ENCODE measurements at regions not wholly inside any gene's neighbourhood (a gene's known extent, or its start where the extent isn't known, plus 50 kb on each side); places are given as distances from the start of the nearest gene placed in this dataset.

DNA sequence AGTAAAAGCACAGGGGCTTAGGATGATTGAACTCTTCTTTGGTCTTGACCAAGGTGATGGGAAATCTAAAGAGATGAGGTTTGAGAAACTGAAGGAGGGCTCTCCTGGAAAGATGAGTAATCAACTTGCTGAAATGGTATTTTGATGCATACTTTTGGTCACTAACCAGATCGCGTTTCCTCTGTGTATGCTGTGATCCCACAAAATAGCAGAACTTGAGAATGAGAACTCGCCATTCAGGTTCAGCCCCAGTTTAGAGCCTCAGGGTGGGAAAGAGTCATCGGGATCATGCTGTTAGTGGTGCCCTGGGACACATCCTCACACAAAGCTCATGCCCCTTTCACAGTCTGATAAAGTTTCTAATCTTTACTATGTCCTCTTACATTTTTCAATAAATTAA is 488.8 kb downstream of the ETNK1 start:
- no peak for DNase-seq
- Histone ChIP-seq H3K27ac (ENCODE audit: low read length in 2 of 2) (no peak overlapping the region), H3K36me3 (replicated peaks in 1 of 2; ENCODE audit: control extremely low read depth in 1 of 2, control insufficient read depth in 1 of 2, extremely low read depth in 1 of 2, insufficient read depth in 2 of 2, low read length in 1 of 2) (no peaks in the 10 kb centered on the region), H3K9me3 (ENCODE audit: control extremely low read depth in 1 of 3, control insufficient read depth in 2 of 3, insufficient read depth in 1 of 3, low read length in 2 of 3) (no peaks in the 10 kb centered on the region), H2AFZ (ENCODE audit: insufficient read depth, low read depth, low read length, poor library complexity, severe bottlenecking) (no peak overlapping the region), H3K27me3 (replicated peaks in 1 of 4; ENCODE audit: control extremely low read depth in 1 of 4, control insufficient read depth in 3 of 4, insufficient read depth in 4 of 4, low read length in 3 of 4) (no peaks in the 10 kb centered on the region), H3K4me1 (ENCODE audit: control insufficient read depth in 2 of 2, insufficient read depth in 2 of 2, low read length in 2 of 2) (no peaks in the 10 kb centered on the region), H3K79me2 (ENCODE audit: control insufficient read depth, insufficient read depth, low read length) (no peaks in the 10 kb centered on the region), H3K9ac (ENCODE audit: low read length) (no peak overlapping the region), H4K20me1 (ENCODE audit: control insufficient read depth, insufficient read depth, low read length, poor library complexity, severe bottlenecking) (no peaks in the 10 kb centered on the region), H3K4me2 (replicated peaks; ENCODE audit: low read depth, low read length, poor library complexity, severe bottlenecking) (no peak overlapping the region), H3K4me3 (ENCODE audit: control extremely low read depth in 1 of 5, extremely low read depth in 1 of 5, insufficient read depth in 1 of 5, low read depth in 2 of 5, low read length in 4 of 5) (no peak overlapping the region)
- no peaks in the 10 kb centered on the region for H3K9me3 Mint-ChIP-seq (ENCODE audit: insufficient read depth)
- H3K27me3 Mint-ChIP-seq, result no peaks in the 10 kb centered on the region
- intact Hi-C loops (cut with micrococcal nuclease), result no loop called here
- H3K4me1 Mint-ChIP-seq, result no peaks in the 10 kb centered on the region
- no peak overlapping the region for H3K4me3 Mint-ChIP-seq
- 80% methylated on average over 3 of the region's 4 CpGs for WGBS (ENCODE audit: insufficient coverage)
- ATAC-seq (ENCODE audit: low read depth), result no peak
- no peak overlapping the region for H3K27ac Mint-ChIP-seq
- POLR2A ChIA-PET, result no interaction called here
- CTCF ChIA-PET, result no interaction called here
- TF ChIP-seq EZH2 (IDR thresholded peaks at IDR 0.05; ENCODE audit: borderline replicate concordance, insufficient read depth, low read depth, low read length, poor library complexity, severe bottlenecking), result no peak

DNA sequence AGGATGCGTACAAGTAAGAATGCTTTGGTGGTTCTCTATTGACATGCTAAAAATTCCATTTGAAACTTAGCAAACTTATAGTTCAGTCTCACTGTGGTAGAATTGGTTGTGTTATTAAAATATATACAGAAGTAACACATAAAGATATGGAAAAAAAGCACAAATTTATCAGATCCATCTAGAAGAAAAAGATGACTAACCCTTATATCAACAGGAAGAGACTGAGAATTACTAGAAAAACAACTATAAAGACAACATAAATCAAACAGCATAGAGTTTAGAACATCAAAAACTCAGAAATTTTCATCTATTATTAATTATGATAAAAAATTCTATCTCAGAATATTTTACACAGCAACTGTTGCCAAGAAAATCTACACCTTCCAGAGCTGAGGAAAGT is 491.0 kb downstream of the ETNK1 start:
- ChIA-PET CTCF (no interaction called here), POLR2A (no interaction called here)
- Histone ChIP-seq H3K9ac (ENCODE audit: low read length) (no peak overlapping the region), H3K27ac (ENCODE audit: low read length in 2 of 2) (no peak overlapping the region), H4K20me1 (ENCODE audit: control insufficient read depth, insufficient read depth, low read length, poor library complexity, severe bottlenecking) (no peaks in the 10 kb centered on the region), H3K79me2 (ENCODE audit: control insufficient read depth, insufficient read depth, low read length) (no peaks in the 10 kb centered on the region), H3K9me3 (ENCODE audit: control extremely low read depth in 1 of 3, control insufficient read depth in 2 of 3, insufficient read depth in 1 of 3, low read length in 2 of 3) (no peaks in the 10 kb centered on the region), H3K4me3 (ENCODE audit: control extremely low read depth in 1 of 5, extremely low read depth in 1 of 5, insufficient read depth in 1 of 5, low read depth in 2 of 5, low read length in 4 of 5) (no peak overlapping the region), H3K4me2 (replicated peaks; ENCODE audit: low read depth, low read length, poor library complexity, severe bottlenecking) (no peak overlapping the region), H3K27me3 (replicated peaks in 1 of 4; ENCODE audit: control extremely low read depth in 1 of 4, control insufficient read depth in 3 of 4, insufficient read depth in 4 of 4, low read length in 3 of 4) (no peaks in the 10 kb centered on the region), H2AFZ (ENCODE audit: insufficient read depth, low read depth, low read length, poor library complexity, severe bottlenecking) (no peak overlapping the region), H3K4me1 (ENCODE audit: control insufficient read depth in 2 of 2, insufficient read depth in 2 of 2, low read length in 2 of 2) (no peaks in the 10 kb centered on the region), H3K36me3 (replicated peaks in 1 of 2; ENCODE audit: control extremely low read depth in 1 of 2, control insufficient read depth in 1 of 2, extremely low read depth in 1 of 2, insufficient read depth in 2 of 2, low read length in 1 of 2) (no peaks in the 10 kb centered on the region)
- DNase-seq (no peak), ATAC-seq (ENCODE audit: low read depth) (no peak)
- no CpG with 5 or more reads among the region's 1 CpG for WGBS (ENCODE audit: insufficient coverage)
- no peaks in the 10 kb centered on the region for H3K9me3 Mint-ChIP-seq (ENCODE audit: insufficient read depth)
- H3K4me1 Mint-ChIP-seq, result no peaks in the 10 kb centered on the region
- intact Hi-C loops (cut with micrococcal nuclease), result no loop called here
- H3K27me3 Mint-ChIP-seq, result no peaks in the 10 kb centered on the region
- H3K4me3 Mint-ChIP-seq, result no peak overlapping the region
- H3K27ac Mint-ChIP-seq, result no peak overlapping the region
- TF ChIP-seq, protein P1, sequence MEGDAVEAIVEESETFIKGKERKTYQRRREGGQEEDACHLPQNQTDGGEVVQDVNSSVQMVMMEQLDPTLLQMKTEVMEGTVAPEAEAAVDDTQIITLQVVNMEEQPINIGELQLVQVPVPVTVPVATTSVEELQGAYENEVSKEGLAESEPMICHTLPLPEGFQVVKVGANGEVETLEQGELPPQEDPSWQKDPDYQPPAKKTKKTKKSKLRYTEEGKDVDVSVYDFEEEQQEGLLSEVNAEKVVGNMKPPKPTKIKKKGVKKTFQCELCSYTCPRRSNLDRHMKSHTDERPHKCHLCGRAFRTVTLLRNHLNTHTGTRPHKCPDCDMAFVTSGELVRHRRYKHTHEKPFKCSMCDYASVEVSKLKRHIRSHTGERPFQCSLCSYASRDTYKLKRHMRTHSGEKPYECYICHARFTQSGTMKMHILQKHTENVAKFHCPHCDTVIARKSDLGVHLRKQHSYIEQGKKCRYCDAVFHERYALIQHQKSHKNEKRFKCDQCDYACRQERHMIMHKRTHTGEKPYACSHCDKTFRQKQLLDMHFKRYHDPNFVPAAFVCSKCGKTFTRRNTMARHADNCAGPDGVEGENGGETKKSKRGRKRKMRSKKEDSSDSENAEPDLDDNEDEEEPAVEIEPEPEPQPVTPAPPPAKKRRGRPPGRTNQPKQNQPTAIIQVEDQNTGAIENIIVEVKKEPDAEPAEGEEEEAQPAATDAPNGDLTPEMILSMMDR (IDR thresholded peaks at IDR 0.05), result no peak
- TF ChIP-seq EZH2 (IDR thresholded peaks at IDR 0.05; ENCODE audit: borderline replicate concordance, insufficient read depth, low read depth, low read length, poor library complexity, severe bottlenecking), result no peak

Data from B cell (primary cell).